Astrocyte of the hippocampus (primary cell): ENCODE measurements at regions not wholly inside any gene's neighbourhood (a gene's known extent, or its start where the extent isn't known, plus 50 kb on each side); places are given as distances from the start of the nearest gene placed in this dataset.
"Not testable (repeated sequence)": the region's sequence is repeated elsewhere in the genome, so short reads cannot be mapped to it uniquely, and the experiment has no call there.

Experiments used
- DNase-seq: peaks from one replicate; pipeline ENCODE4 v3.0.0; 2011; ENCODE audit warnings: low read depth, low spot score

DNA sequence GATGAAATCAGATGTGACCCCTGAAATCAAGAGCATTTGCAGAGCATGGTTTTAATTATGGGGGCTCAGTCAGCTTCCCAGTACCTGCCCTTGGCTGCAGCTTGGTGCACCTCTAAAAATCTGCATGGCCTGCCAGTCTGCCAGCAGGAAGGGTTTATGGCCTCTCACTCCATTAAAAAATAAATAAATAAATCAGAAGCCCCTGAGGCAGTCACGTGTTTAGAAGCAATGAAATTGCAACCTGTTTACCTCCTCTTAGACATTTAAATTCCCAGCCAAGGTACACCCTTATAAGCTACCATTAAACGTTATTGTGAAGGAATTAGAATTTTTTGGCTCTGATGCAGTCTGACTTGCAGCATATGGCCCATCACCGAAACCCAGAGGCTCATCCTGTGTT, 114.0 kb upstream of the LDB2 start:
- no peak for DNase-seq

DNA sequence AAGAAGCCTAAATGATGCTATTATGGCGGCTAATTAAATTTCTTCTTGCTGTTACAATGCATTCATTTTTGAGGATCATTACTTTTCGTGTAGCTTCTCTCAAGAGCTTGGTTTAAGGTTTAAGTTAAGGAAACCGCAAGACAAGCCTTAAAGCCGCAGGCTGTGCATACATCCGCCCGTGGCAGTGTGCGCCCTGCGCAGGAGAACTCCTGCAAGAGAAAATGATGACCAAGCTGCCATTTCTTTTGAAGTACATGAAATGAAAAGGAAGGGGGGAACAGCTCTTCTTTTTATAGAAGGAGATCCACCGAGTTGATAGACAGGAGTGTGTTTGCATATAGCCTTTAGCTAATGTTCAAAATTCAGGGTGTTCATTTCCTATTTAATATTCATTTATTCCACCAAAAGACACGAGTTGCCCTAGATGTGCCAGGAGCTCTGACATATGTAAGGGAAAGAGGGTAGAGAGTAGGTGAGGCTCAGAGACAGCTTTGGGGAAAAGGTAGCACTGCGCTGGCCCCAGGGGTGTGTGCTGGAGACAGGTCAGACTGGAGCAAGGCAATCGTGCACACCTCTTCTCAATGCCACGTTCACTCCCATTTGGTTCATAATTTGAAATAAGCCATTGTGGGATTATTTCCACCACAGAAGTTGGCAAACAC, 112.1 kb upstream of the LDB2 start:
- DNase-seq: no peak

DNA sequence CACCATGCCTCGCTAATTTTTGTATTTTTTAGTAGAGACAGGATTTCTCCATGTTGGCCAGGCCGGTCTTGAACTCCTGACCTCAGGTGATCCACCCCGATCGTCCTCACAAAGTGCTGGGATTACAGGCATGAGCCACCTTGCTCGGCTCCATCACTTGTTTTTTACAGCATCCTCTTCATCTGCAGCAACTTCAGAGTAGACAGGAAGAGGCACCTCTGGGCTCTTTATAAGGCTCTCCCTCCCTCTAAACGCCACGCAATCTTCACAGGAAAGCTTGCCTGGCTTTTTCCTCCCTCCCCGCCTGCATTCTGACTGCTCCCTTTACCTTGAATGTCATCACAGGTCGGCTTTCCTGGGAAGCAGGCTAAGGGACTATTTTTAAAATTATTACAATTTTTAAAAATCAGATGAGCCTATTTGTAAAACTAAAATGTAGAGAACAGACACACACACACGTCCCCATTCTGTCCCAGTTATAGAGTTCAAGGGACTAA, 111.5 kb upstream of the LDB2 start:
- no peak for DNase-seq

DNA sequence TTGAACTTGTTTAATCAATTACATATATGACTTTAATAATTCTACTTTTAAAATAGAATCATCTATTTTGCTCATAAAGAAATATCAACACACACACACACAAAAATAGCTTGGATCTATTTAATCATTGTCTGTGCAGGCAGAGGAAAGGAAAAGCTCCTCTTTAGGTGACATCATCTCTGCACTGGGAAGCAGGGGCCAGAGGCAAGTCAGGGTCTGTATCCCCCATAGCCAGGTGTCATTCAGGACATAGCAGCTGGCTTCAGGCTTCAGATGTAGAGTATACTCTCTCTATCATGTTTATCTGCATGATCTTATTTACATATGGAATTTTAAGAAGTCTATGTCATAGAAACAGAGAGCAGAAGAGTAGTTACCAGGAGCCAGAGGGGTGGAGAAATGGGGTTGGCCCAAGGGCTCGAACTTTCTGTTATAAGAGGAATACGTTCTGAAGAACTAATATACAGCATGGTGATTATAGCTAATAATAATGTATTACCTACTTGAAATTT, 110.4 kb upstream of the LDB2 start:
- no peak for DNase-seq

DNA sequence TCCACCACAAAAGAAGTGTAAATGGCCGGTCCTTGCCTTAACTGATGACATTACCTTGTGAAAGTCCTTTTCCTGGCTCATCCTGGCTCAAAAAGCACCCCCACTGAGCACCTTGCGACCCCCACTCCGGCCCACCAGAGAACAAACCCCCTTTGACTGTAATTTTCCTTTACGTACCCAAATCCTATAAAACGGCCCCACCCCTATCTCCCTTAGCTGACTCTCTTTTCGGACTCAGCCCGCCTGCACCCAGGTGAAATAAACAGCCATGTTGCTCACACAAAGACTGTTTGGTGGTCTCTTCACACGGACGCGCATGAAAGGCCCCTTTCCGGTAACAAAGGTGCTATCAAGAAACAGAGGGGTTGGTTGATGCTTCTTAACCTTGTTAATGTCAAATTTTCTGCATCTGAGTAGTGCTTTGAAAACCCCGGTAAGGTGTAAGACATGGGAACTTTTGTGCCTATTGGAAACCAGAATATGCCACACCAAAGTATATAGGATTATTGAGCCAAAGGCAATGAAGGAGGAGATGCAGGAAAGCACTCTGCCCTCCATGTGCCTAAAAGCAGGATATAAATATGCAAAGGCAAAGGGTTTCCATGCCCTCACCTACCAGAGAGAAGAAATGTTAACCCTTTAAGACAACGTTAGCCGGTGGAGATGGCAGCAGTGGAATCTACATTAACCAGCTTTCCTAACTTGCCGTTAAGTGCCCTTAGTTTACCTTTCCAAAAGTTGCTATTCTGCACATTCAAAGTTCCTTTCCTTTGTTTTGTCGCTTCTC, 105.4 kb upstream of the LDB2 start:
- not testable (repeated sequence) for DNase-seq

DNA sequence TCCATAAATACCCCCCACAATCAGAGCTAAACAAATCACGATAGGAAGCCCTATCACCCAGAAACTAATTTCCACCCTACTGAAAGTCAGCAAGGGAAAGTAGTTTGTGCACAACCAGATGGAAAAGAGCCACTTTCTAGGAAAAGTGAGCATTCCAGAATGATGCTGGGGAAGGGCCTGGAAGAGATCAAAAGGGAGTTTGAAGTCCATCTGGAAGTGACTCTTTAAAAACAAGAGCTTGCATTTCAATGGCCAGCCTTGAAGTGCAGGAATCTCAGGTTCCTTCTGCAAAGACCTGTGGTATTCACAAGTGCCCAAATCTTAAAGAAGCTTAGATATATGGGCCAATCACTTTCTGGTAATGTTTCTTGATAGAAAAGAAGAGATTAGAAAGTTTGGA, 97.0 kb upstream of the LDB2 start:
- DNase-seq: no peak

DNA sequence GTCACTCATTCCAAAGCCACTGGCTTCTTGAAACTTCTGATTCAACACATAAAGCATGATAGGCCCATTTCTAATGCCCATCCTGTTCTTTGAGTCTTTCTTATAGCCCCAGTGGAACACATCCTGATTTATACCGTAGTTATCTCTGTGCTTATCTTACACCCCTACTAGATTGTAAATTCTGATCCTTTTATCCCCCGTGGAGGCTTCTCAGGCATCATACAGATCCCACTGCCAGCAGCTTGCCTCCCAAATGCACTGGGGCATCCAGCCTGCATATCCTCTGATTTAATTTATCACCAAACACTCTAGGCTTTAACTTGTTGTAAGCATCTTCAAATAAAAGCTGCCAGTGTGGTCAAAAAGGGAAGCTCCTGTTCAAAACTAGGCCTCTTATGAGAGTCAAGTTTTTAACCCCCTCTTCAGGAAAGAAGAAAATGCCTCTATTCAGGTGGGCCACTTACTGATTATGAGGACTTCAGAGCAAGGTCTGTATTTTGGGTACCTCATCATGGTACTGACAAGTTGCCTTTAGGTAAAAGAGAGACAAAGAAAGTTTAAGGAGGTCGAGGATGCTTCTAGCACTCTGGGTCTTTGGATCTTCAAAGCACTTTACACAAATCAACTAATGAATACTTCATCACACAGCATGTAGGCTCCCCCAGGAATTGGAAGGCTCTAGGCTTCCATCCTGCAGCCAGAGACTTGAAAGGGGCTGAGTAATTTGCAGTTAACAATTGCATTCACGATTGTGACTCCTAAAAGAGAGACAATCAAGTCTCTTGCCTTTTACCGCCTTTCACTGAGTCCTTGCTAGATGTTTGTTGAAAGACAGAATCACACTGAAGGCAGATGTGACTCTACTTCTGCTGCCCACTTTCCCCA, 95.8 kb upstream of the LDB2 start:
- no peak for DNase-seq

DNA sequence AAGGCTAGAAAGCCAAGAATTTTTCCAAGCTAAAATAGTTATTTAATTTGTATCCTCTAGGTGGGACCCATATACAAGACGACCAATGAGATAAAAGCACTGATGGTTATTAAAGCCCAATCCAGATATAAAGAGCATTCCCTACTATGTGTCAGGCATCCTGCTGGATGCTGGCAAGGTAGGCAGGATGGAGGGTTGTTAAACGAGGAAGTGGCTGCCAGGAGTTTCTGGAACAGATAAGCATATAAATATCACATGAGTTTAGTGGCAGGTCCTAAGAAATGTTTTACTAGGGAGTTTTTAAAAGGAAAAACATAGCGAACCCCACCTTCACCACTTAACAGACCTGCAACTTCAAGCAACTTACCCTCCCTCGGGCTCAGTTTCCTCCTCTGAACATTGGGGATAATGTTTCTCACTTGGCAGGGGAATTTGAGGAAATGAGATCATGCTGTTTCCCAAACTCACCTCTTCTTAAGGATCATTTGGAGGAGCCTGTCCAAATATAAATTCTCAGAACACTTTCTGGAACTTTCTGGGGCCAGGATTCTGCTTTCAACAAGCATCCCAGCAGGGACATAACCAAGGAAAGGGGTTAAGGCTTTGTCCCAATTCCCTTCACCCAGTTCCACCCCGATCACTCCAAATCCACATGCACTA, 94.3 kb upstream of the LDB2 start:
- DNase-seq: no peak

DNA sequence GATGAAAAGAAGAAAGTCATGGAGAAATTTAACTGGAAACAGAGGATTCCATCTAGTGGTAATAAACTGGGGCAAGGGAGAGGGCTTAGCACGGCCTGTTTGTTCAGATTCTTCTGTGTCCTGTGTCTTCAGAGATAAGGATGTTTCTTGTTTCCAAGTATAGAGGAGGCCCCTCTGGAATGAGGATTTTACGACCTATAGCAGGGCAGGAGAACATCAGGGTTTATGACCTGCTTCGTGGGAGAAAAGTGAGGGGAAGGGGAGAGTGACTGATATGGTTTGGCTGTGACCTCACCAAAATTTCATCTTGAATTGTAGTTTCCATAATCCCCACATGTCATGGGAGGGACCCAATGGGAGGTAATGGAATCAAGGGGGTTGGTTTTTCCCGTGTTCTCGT, 93.0 kb upstream of the LDB2 start:
- DNase-seq: no peak

DNA sequence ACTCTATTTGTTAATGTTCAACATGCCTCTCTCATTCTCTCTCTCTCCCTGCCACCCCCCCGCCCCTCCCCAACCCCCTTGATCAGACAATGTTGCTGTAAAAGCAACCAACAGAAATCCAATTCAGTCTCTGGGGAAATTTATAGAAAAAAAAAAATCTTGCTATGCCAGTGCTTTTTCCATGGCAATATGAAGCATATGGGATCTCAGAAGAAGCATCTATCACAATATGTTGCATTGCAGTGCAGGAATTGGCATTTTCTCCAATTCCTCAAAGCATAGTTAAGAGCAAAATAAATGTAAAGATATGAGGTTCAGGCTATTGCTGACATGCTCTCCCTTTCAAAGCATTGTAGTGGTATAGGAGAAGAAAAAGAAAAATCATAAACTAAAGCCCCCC, 90.9 kb upstream of the LDB2 start:
- no peak for DNase-seq

DNA sequence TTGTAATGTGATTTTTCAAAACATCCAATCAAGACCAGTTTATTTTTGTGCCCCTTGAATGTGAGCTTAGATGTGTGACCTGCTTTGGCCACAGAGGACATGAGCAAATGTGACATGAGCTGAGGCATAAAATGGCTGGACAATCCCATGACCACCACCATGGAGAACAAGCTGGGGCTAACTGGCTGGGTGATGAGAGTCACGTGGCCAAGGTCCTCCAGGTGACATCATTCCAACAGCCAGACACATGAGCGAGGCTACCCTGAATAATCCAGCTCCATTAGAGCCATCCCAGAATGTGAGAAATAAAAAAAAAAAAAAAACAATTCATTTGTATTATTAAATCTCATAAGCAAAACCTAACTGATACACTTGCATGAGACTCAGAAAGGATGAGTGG, 90.4 kb upstream of the LDB2 start:
- DNase-seq: no peak

DNA sequence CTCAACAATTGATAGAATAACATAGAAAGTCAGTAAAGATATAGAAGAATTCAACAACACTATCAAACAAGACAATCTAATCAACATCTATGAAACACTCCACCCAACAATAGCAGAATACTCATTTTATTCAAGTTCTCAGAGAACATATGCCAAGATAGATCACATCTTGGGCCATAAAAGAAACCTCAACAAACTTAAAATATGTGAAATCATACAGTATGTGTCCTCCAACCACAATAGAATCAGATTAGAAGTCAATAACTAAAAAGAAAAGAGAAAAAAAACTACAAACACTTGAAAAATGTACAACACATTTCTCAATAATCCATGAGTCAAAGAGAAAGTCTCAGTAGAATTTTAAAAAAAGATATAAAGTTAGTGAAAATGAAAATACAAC, 78.6 kb upstream of the LDB2 start:
- DNase-seq: no peak

DNA sequence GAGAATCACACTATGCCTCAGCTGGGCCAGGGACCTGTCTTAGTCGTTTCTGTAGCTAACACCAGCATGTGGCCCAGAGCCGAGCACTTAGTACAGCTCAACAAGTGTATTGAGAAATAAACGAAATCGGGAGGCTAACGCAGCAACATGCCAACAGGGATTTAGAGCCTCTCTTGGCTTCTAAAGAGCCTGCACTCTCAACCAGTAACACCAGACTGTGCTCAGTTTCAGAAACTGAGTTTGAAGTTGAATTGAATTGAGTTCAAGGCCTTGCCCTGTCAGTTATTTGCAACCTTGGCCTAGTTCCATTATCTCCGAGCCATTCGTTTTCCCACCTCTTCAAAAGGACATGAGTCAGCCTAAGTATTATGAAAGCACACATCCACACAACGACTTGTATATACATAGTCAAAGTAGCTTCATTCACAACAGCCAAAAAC, 71.3 kb upstream of the LDB2 start:
- peak; percentile 22 for DNase-seq

DNA sequence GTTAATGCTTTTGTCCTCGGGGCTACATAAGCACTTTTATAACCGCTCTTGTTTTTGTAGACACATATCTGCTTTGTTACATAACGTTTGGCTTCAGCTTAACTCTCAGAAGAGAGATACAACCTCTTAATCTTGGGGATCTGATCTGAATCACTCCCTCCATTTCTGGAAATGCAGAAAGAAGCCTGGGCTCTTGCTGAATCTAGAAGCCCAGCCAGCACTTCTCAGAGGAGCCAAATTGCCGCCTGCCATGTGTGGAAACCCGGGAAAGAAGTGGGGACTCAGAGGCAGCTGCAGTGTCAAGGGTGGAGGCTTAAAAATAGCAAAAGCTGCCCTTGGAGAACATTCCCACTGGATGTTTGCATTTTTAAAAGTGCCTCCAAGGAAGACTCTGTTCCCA, 69.3 kb upstream of the LDB2 start:
- no peak for DNase-seq

DNA sequence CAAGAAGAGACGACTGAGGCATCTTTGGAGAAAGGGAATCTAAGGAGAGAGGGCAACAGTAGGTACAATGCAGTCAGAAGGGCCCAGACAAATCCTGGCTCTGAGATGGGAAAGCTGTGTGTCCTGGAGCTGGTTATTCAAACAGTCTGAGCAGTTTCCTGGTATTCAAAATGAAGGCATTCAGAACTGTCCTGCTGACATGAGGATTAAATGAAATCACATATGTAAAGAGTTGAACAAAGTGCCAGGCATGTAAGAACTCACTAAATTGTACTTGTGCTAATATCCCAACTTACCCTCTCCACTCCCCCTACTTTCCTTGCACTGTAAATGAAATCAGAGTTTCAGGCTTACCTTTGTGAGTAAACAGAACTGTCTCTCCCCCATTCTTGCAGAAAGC, 60.9 kb upstream of the LDB2 start:
- DNase-seq: no peak

DNA sequence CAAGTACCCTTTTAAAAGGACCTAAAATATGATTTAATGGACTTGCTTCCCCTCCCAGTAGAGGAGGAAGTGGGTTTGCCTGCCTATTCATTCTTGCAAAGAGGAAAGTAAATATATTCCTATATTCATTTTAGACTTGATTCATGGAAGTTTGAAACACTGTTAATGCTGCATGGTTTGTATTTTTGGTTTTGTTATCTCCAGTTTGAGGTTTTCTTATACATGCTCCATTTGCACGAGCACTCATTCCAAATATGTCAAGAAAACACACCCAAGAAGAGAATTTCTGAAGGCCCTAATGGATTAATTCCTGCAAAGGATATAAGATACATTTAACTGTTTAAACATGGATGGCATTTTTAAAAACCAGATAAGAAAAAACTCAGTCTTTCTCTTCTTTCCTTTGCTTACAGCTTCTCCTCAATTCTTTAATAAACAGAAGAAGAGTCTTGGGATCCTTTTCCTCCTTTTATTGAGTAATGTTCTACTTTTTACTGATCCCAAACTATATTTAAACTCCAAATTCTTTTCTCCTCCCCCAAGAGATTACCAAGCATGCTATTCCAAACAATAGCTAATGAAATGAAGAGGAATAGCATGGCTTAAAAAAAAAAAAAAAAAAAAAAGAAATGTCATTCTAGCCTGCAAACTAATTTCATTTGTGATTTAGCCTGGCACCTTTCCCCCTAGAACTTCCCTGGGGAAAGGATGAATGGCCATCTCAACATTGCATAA, 54.6 kb upstream of the LDB2 start:
- peak; percentile 34 for DNase-seq

DNA sequence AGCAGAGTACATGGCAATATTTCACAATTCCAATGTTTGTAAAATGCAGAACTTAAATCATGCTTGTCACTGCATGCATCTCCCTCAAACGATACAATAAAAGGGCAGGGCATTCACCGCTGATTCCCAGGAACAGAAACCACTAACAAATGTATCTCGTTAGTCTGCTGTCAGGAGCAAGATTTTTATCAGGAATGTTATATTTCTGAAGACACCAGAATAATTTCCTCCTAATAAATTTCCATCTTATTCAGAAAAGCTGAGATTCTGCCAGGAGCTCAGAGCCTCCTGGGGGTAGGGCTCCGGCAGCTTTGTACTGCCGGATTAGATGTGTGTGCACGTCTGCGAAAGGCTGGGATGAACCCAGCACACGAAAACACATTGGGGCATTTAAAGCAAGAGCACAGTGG, 54.0 kb upstream of the LDB2 start:
- no peak for DNase-seq
